ENCODE measurements at regions not wholly inside any gene's neighbourhood (a gene's known extent, or its start where the extent isn't known, plus 50 kb on each side); places are given as distances from the start of the nearest gene placed in this dataset.

DNA sequence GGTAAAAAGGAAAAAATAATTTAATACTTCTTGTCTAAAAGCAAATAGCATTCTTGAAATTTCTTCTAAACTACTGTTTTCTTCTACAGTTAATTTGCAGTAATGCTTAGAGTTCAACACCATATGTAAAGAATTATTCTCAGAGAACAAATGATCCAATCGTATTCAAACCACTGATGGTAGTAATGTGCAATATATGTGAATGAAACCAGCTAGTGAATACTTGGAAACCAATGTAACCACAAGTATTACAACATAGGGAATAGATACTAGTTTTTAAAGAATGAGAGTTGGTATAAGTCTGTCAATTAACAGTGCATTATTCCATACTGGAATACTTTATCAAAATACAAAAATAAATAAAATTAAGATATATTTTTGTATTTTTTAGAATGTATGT lies 850.0 kb downstream of the DIPK2A start:
- H3K27ac Mint-ChIP-seq, result no peak overlapping the region
- TF ChIP-seq, protein P1, sequence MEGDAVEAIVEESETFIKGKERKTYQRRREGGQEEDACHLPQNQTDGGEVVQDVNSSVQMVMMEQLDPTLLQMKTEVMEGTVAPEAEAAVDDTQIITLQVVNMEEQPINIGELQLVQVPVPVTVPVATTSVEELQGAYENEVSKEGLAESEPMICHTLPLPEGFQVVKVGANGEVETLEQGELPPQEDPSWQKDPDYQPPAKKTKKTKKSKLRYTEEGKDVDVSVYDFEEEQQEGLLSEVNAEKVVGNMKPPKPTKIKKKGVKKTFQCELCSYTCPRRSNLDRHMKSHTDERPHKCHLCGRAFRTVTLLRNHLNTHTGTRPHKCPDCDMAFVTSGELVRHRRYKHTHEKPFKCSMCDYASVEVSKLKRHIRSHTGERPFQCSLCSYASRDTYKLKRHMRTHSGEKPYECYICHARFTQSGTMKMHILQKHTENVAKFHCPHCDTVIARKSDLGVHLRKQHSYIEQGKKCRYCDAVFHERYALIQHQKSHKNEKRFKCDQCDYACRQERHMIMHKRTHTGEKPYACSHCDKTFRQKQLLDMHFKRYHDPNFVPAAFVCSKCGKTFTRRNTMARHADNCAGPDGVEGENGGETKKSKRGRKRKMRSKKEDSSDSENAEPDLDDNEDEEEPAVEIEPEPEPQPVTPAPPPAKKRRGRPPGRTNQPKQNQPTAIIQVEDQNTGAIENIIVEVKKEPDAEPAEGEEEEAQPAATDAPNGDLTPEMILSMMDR (conservative IDR thresholded peaks at IDR 0.05), result no peak
- H3K9me3 Mint-ChIP-seq, result peaks cover 0 to 2% of the 10 kb centered on the region in 2 experiments; a peak in 2 of 5 replicates
- no peaks in the 10 kb centered on the region for H3K27me3 Mint-ChIP-seq (ENCODE audit: low read depth)
- H3K4me1 Mint-ChIP-seq, result peaks cover 5 to 7% of the 10 kb centered on the region in 2 experiments
- Histone ChIP-seq H2BK15ac (ENCODE audit: low read depth, low read length) (no peak overlapping the region), H2AFZ (ENCODE audit: low read length) (no peak overlapping the region), H3K27me3 (ENCODE audit: insufficient read depth, low read length) (no peaks in the 10 kb centered on the region), H2BK5ac (ENCODE audit: insufficient read length, low read length) (no peak overlapping the region), H3K79me2 (ENCODE audit: insufficient read depth, low read length) (no peaks in the 10 kb centered on the region), H4K91ac (ENCODE audit: insufficient read length, low read depth, low read length) (no peak overlapping the region), H2BK120ac (ENCODE audit: low read depth, low read length, poor library complexity, severe bottlenecking) (no peak overlapping the region), H3K23me2 (ENCODE audit: insufficient read length, low read depth, low read length, poor library complexity, severe bottlenecking) (no peaks in the 10 kb centered on the region), H2BK12ac (ENCODE audit: insufficient read length, low read depth, low read length) (no peak overlapping the region), H4K8ac (replicated peaks; ENCODE audit: insufficient read length, low read depth, low read length) (no peak overlapping the region), H3K4me2 (ENCODE audit: insufficient read depth, insufficient read length, low read length) (no peak overlapping the region), H2BK20ac (ENCODE audit: low read depth, low read length, poor library complexity, severe bottlenecking) (no peak overlapping the region), H3T11ph (ENCODE audit: low read length) (no peak overlapping the region), H3K56ac (ENCODE audit: insufficient read length, low read depth, low read length) (no peak overlapping the region), H3K4ac (ENCODE audit: low read depth, low read length) (no peak overlapping the region), H3K79me1 (ENCODE audit: insufficient read depth, low read depth, low read length, poor library complexity, severe bottlenecking) (no peaks in the 10 kb centered on the region), H3K9ac (ENCODE audit: extremely low read depth, insufficient read length, low read length) (no peak overlapping the region), H3K14ac (ENCODE audit: insufficient read depth, low read length) (no peak overlapping the region), H3K9me3 (ENCODE audit: control insufficient read depth, low read depth, low read length) (no peaks in the 10 kb centered on the region), H4K5ac (ENCODE audit: insufficient read length, low read depth, low read length) (no peak overlapping the region), H3K27ac (ENCODE audit: insufficient read length, low read depth, low read length) (no peak overlapping the region), H3K18ac (ENCODE audit: insufficient read length, low read depth, low read length) (no peak overlapping the region), H2AK5ac (ENCODE audit: insufficient read length, low read length) (no peak overlapping the region), H3K23ac (ENCODE audit: insufficient read length, low read depth, low read length) (no peak overlapping the region), H3K4me1 (ENCODE audit: insufficient read depth, low read length) (no peaks in the 10 kb centered on the region), H4K20me1 (ENCODE audit: control insufficient read depth, insufficient read depth, insufficient read length) (no peaks in the 10 kb centered on the region)
- DNase-seq, result no peak
- no CpG with 5 or more reads among the region's 1 CpG for WGBS (ENCODE audit: extremely low coverage, insufficient read length, low lambda C conversion rate)
- no peaks in the 10 kb centered on the region; a peak in 1 of 7 replicates for H3K36me3 Mint-ChIP-seq (ENCODE audit: insufficient read depth in 1 of 3, low read depth in 3 of 3)
- H3K4me3 Mint-ChIP-seq, result no peak overlapping the region

Measured in H9 (cell line).